HepG2 (cell line): ENCODE measurements at regions not wholly inside any gene's neighbourhood (a gene's known extent, or its start where the extent isn't known, plus 50 kb on each side); places are given as distances from the start of the nearest gene placed in this dataset.

Experiments used
- ARID3A ChIP-seq: IDR thresholded peaks from 2 replicates; pipeline ENCODE4 v1.6.1; 2012; ENCODE audit warnings: low read depth, low read length, improper control_type of control experiment
- ATF1 ChIP-seq: IDR thresholded peaks from 2 replicates; pipeline ENCODE4 v1.6.1; 2016; ENCODE audit warnings: mild to moderate bottlenecking, control low read depth
- CENPX ChIP-seq: sonication (generic); formaldehyde crosslinking; IDR thresholded peaks from 2 replicates; pipeline ENCODE4 v1.9.0; 2021; ENCODE audit warnings: mild to moderate bottlenecking, missing genetic modification reagents, moderate library complexity
- CSRNP1 ChIP-seq: sonication (generic); formaldehyde crosslinking; IDR thresholded peaks from 2 replicates; pipeline ENCODE4 v1.8.1; 2023; ENCODE audit warnings: mild to moderate bottlenecking, missing genetic modification reagents
- DBP ChIP-seq: sonication (generic); formaldehyde crosslinking; IDR thresholded peaks from 2 replicates; pipeline ENCODE4 v1.4.0; 2020; ENCODE audit warnings: missing genetic modification reagents; ENCODE audit errors: not compliant biosample characterization
- FOXO1 ChIP-seq: sonication (generic); formaldehyde crosslinking; IDR thresholded peaks from 2 replicates; pipeline ENCODE4 v1.4.0; 2020; ENCODE audit warnings: missing genetic modification reagents
- JUN ChIP-seq: sonication (generic); formaldehyde crosslinking; IDR thresholded peaks from 2 replicates; pipeline ENCODE4 v1.4.0; 2020; ENCODE audit warnings: mild to moderate bottlenecking, missing genetic modification reagents
- KLF12 ChIP-seq: sonication (generic); formaldehyde crosslinking; IDR thresholded peaks from 2 replicates; pipeline ENCODE4 v1.4.0; 2020; ENCODE audit warnings: missing genetic modification reagents, borderline replicate concordance
- MAF1 ChIP-seq: sonication (generic); formaldehyde crosslinking; IDR thresholded peaks from 2 replicates; pipeline ENCODE4 v1.5.0; 2020; ENCODE audit warnings: missing genetic modification reagents, borderline replicate concordance
- MIXL1 ChIP-seq: IDR thresholded peaks from 2 replicates; pipeline ENCODE4 v1.6.1; 2016
- NR2F6 ChIP-seq, 2 experiments: IDR thresholded peaks; 2 replicates each; pipeline ENCODE4 v1.6.1; 2016; ENCODE audit warnings: antibody characterized with exemption in 1 of 2, mild to moderate bottlenecking in 1 of 2
- PBX3 ChIP-seq: sonication (generic); formaldehyde crosslinking; IDR thresholded peaks from 2 replicates; pipeline ENCODE4 v1.8.1; 2023; ENCODE audit warnings: missing genetic modification reagents, inconsistent platforms, borderline replicate concordance
- PRDM10 ChIP-seq: sonication (generic); formaldehyde crosslinking; IDR thresholded peaks from 2 replicates; pipeline ENCODE4 v1.4.0; 2020; ENCODE audit warnings: low read depth, missing genetic modification reagents
- ZBTB7A ChIP-seq: sonication (generic); formaldehyde crosslinking; IDR thresholded peaks from 2 replicates; pipeline ENCODE4 v1.8.0; 2022; ENCODE audit warnings: mild to moderate bottlenecking, missing genetic modification reagents
- ZFP36L2 ChIP-seq: sonication (generic); formaldehyde crosslinking; IDR thresholded peaks from 2 replicates; pipeline ENCODE4 v1.4.0; 2020; ENCODE audit warnings: missing genetic modification reagents
- ZFP90 ChIP-seq: sonication (generic); formaldehyde crosslinking; IDR thresholded peaks from 2 replicates; pipeline ENCODE4 v1.8.0; 2022; ENCODE audit warnings: missing genetic modification reagents, mild to moderate bottlenecking, inconsistent platforms, borderline replicate concordance
- ZMAT5 ChIP-seq: sonication (generic); formaldehyde crosslinking; IDR thresholded peaks from 2 replicates; pipeline ENCODE4 v1.5.0; 2020; ENCODE audit warnings: mild to moderate bottlenecking, low read depth, missing genetic modification reagents, borderline replicate concordance
- ZNF530 ChIP-seq: sonication (generic); formaldehyde crosslinking; IDR thresholded peaks from 2 replicates; pipeline ENCODE4 v1.5.0; 2020; ENCODE audit warnings: low read depth, mild to moderate bottlenecking, missing genetic modification reagents
- ZNF556 ChIP-seq: sonication (generic); formaldehyde crosslinking; IDR thresholded peaks from 2 replicates; pipeline ENCODE4 v1.4.0; 2020; ENCODE audit warnings: mild to moderate bottlenecking, missing genetic modification reagents, borderline replicate concordance
- ZNF891 ChIP-seq: sonication (generic); formaldehyde crosslinking; IDR thresholded peaks from 2 replicates; pipeline ENCODE4 v1.5.0; 2020; ENCODE audit warnings: mild to moderate bottlenecking, missing genetic modification reagents

- TF ChIP-seq CSRNP1 (CRISPR knock-in tag) = peak; percentile 61; the same call in 1 of the 2 replicates
- no peak for TF ChIP-seq ZNF530 (CRISPR knock-in tag)
- TF ChIP-seq ZMAT5 = no peak
- TF ChIP-seq ZFP36L2 = no peak
- 0 out of 2 replicates have a peak, but pooled peaks have one; percentile 43 for TF ChIP-seq MAF1 (CRISPR knock-in tag)
- no peak; the same call in 1 of the 2 replicates for TF ChIP-seq ATF1 (CRISPR knock-in tag)
- TF ChIP-seq KLF12 = 0 out of 2 replicates have a peak, but pooled peaks have one; percentile 58
- TF ChIP-seq ZFP90 = peak; percentile 64; the same call in 1 of the 2 replicates
- peak; percentile 46; the same call in 1 of the 2 replicates for TF ChIP-seq PBX3 (CRISPR knock-in tag)
- peak; percentile 88 for TF ChIP-seq MIXL1 (CRISPR knock-in tag)
- no peak for TF ChIP-seq ZNF556 (CRISPR knock-in tag)
- 0 out of 2 replicates have a peak, but pooled peaks have one; percentile 62 for TF ChIP-seq JUN (CRISPR knock-in tag)
- no peak for TF ChIP-seq ZBTB7A (CRISPR knock-in tag)
- no peak for TF ChIP-seq CENPX
- peak; percentile 72; the same call in 1 of the 2 replicates for TF ChIP-seq FOXO1 (CRISPR knock-in tag)
- TF ChIP-seq ZNF891 = no peak
- TF ChIP-seq ARID3A = peak; percentile 75; the same call in 1 of the 2 replicates
- peak; percentile 83 for TF ChIP-seq NR2F6 (IDR thresholded peaks at IDR 0.05)
- TF ChIP-seq NR2F6 (CRISPR knock-in tag; IDR thresholded peaks at IDR 0.05) = peak; percentile 74
- peak; percentile 72 for TF ChIP-seq DBP (CRISPR knock-in tag)
- TF ChIP-seq PRDM10 = 0 out of 2 replicates have a peak, but pooled peaks have one; percentile 56
These were observed 79.9 kb upstream of the SPTLC3 start (continued) for GRCh38 chr20:12928755-12929401.
